Ishikawa (cell line): ENCODE measurements at regions not wholly inside any gene's neighbourhood (a gene's known extent, or its start where the extent isn't known, plus 50 kb on each side); places are given as distances from the start of the nearest gene placed in this dataset.

Experiments
- CEBPB ChIP-seq: IDR thresholded peaks from 2 replicates; pipeline ENCODE4 v1.6.1; 2012
- CREB1 ChIP-seq: IDR thresholded peaks from 2 replicates; pipeline ENCODE4 v1.6.1; 2012; ENCODE audit warnings: low read depth
- EGR1 ChIP-seq: IDR thresholded peaks from 2 replicates; pipeline ENCODE4 v1.6.1; 2012
- EP300 ChIP-seq: IDR thresholded peaks from 2 replicates; pipeline ENCODE4 v1.6.1; 2012; ENCODE audit warnings: borderline replicate concordance
- FOXM1 ChIP-seq: IDR thresholded peaks from 2 replicates; pipeline ENCODE4 v1.6.1; 2012; ENCODE audit warnings: low read depth, borderline replicate concordance
- MAX ChIP-seq: IDR thresholded peaks from 2 replicates; pipeline ENCODE4 v1.6.1; 2012
- NFIC ChIP-seq: IDR thresholded peaks from 2 replicates; pipeline ENCODE4 v1.6.1; 2012
- RAD21 ChIP-seq: IDR thresholded peaks from 2 replicates; pipeline ENCODE4 v1.6.1; 2012; ENCODE audit warnings: low read depth
- REST ChIP-seq: IDR thresholded peaks from 2 replicates; pipeline ENCODE4 v1.6.1; 2012; ENCODE audit warnings: low read depth, mild to moderate bottlenecking
- TAF1 ChIP-seq: IDR thresholded peaks from 2 replicates; pipeline ENCODE4 v1.6.1; 2012; ENCODE audit warnings: low read depth, mild to moderate bottlenecking
- TCF12 ChIP-seq: IDR thresholded peaks from 2 replicates; pipeline ENCODE4 v1.6.1; 2012; ENCODE audit warnings: low read depth
- TEAD4 ChIP-seq: IDR thresholded peaks from 2 replicates; pipeline ENCODE4 v1.6.1; 2012
- USF1 ChIP-seq: IDR thresholded peaks from 2 replicates; pipeline ENCODE4 v1.6.1; 2012
- YY1 ChIP-seq: IDR thresholded peaks from 2 replicates; pipeline ENCODE4 v1.6.1; 2012; ENCODE audit warnings: low read depth
- ZBTB7A ChIP-seq: IDR thresholded peaks from 2 replicates; pipeline ENCODE4 v1.6.1; 2012; ENCODE audit warnings: low read depth

- no peak for TF ChIP-seq RAD21
- no peak for TF ChIP-seq REST
- no peak for TF ChIP-seq YY1
- no peak for TF ChIP-seq TAF1
- no peak for TF ChIP-seq FOXM1
- no peak for TF ChIP-seq EGR1
- no peak for TF ChIP-seq CEBPB
- no peak for TF ChIP-seq EP300
- no peak for TF ChIP-seq MAX
- TF ChIP-seq TEAD4, result no peak
- no peak for TF ChIP-seq ZBTB7A
- no peak for TF ChIP-seq USF1
- no peak for TF ChIP-seq CREB1
- TF ChIP-seq TCF12, result no peak
- no peak for TF ChIP-seq NFIC
Measured at GRCh38 chr2:188881434-188881833, 92.7 kb upstream of the COL3A1 start.

- no peak for TF ChIP-seq EGR1
- TF ChIP-seq USF1, result no peak
- TF ChIP-seq EP300, result no peak
- TF ChIP-seq RAD21, result no peak
- TF ChIP-seq NFIC, result no peak
- TF ChIP-seq MAX, result no peak
- no peak for TF ChIP-seq CEBPB
- no peak for TF ChIP-seq TCF12
- no peak for TF ChIP-seq FOXM1
- no peak for TF ChIP-seq YY1
- TF ChIP-seq REST, result no peak
Measured at GRCh38 chr2:188884046-188884445, 90.1 kb upstream of the COL3A1 start.

- TF ChIP-seq MAX (no peak), CREB1 (no peak), REST (no peak), NFIC (no peak), YY1 (no peak), TAF1 (no peak), TCF12 (no peak), EGR1 (no peak)
Measured at GRCh38 chr2:188884517-188884916, 89.7 kb upstream of the COL3A1 start.

- TF ChIP-seq EP300, result no peak
- no peak for TF ChIP-seq CREB1
- no peak for TF ChIP-seq ZBTB7A
- no peak for TF ChIP-seq USF1
- TF ChIP-seq CEBPB, result no peak
- no peak for TF ChIP-seq EGR1
- TF ChIP-seq RAD21, result no peak
- TF ChIP-seq NFIC, result no peak
- no peak for TF ChIP-seq REST
- no peak for TF ChIP-seq YY1
- TF ChIP-seq TCF12, result no peak
- no peak for TF ChIP-seq FOXM1
- no peak for TF ChIP-seq TEAD4
- TF ChIP-seq TAF1, result no peak
- no peak for TF ChIP-seq MAX
Measured at GRCh38 chr2:188889187-188889586, 85.0 kb upstream of the COL3A1 start.
